Activated CD4-positive, alpha-beta T cell treated with anti-CD3 and anti-CD28 coated beads, Interleukin-2, amount 10 ng/mL, durations not matched to agents 24 days and 14 days (primary cell): ENCODE measurements at regions not wholly inside any gene's neighbourhood (a gene's known extent, or its start where the extent isn't known, plus 50 kb on each side); places are given as distances from the start of the nearest gene placed in this dataset.

Source experiments
- DNase-seq: peaks from one replicate; pipeline ENCODE4 v3.0.0; 2022
- H3K27ac Mint-ChIP-seq: one replicate; pipeline ENCODE4 v1.8.0; 2022; ENCODE audit warnings: mild to moderate bottlenecking, mixed read lengths
- H3K27me3 Mint-ChIP-seq: one replicate; pipeline ENCODE4 v1.8.0; 2022; ENCODE audit warnings: mixed read lengths
- H3K36me3 Mint-ChIP-seq: one replicate; pipeline ENCODE4 v1.8.0; 2022; ENCODE audit warnings: low read depth, mild to moderate bottlenecking, mixed read lengths
- H3K4me1 Mint-ChIP-seq: one replicate; pipeline ENCODE4 v1.8.0; 2021; ENCODE audit warnings: mixed read lengths
- H3K4me3 Mint-ChIP-seq: one replicate; pipeline ENCODE4 v1.8.0; 2022; ENCODE audit warnings: mild to moderate bottlenecking, moderate library complexity, mixed read lengths
- H3K9me3 Mint-ChIP-seq: one replicate; pipeline ENCODE4 v1.8.0; 2021; ENCODE audit warnings: mixed read lengths
- intact Hi-C: fragments of 100-400 bp; cut with micrococcal nuclease; formaldehyde crosslinking; loops from one replicate; pipeline ENCODE4 v1.15.1; 2023

- no peaks in the 10 kb centered on the region for H3K4me1 Mint-ChIP-seq
- DNase-seq: no peak
- intact Hi-C loops: no loop called here
- no peak overlapping the region for H3K4me3 Mint-ChIP-seq
- no peaks in the 10 kb centered on the region for H3K36me3 Mint-ChIP-seq
- no peak overlapping the region for H3K27ac Mint-ChIP-seq
- H3K27me3 Mint-ChIP-seq: peaks cover 2% of the 10 kb centered on the region
- no peaks in the 10 kb centered on the region for H3K9me3 Mint-ChIP-seq
Observed at GRCh38 chr10:16381083-16381482, 55.7 kb upstream of the PTER start.

GRCh38 chr10:16384021-16384420 lies 52.8 kb upstream of the PTER start:
- H3K27ac Mint-ChIP-seq: no peak overlapping the region
- H3K4me1 Mint-ChIP-seq: no peaks in the 10 kb centered on the region
- no peak for DNase-seq
- H3K36me3 Mint-ChIP-seq: no peaks in the 10 kb centered on the region
- intact Hi-C loops: no loop called here
- no peak overlapping the region for H3K4me3 Mint-ChIP-seq
- no peaks in the 10 kb centered on the region for H3K9me3 Mint-ChIP-seq
- H3K27me3 Mint-ChIP-seq: peaks cover 2% of the 10 kb centered on the region

GRCh38 chr10:16386855-16387254 lies 50.0 kb upstream of the PTER start:
- no peak for DNase-seq
- no peaks in the 10 kb centered on the region for H3K9me3 Mint-ChIP-seq
- peaks cover 2% of the 10 kb centered on the region for H3K27me3 Mint-ChIP-seq
- H3K4me1 Mint-ChIP-seq: no peaks in the 10 kb centered on the region
- H3K36me3 Mint-ChIP-seq: no peaks in the 10 kb centered on the region
- no peak overlapping the region for H3K27ac Mint-ChIP-seq
- intact Hi-C loops: no loop called here
- H3K4me3 Mint-ChIP-seq: no peak overlapping the region
